Left lung (tissue), 4 donors: ENCODE measurements at regions not wholly inside any gene's neighbourhood (a gene's known extent, or its start where the extent isn't known, plus 50 kb on each side); places are given as distances from the start of the nearest gene placed in this dataset.

Experiments used
- ATAC-seq: fragments of 200-7000 bp; cut with Tn5 transposase; one replicate; pipeline ENCODE4 v1.9.1; 2020; ENCODE audit warnings: moderate library complexity
- DNase-seq, 4 donors: peaks; one replicate each; pipeline ENCODE4 v3.0.0-alpha.2; 2013 to 2020
- H3K27ac ChIP-seq, 2 donors: fragments of 200-600 bp; sonication (generic) in 1 of 2; one replicate each; pipeline versions ENCODE4 v1.5.0 to v1.8.0; 2020 to 2021
- H3K27me3 ChIP-seq, 2 donors: fragments of 200-600 bp; sonication (generic) in 1 of 2; one replicate each; pipeline versions ENCODE4 v1.5.0 to v1.8.0; 2020 to 2021
- H3K36me3 ChIP-seq, 2 donors: fragments of 200-600 bp; sonication (generic) in 1 of 2; one replicate each; pipeline versions ENCODE4 v1.5.0 to v1.8.0; 2020 to 2021
- H3K4me1 ChIP-seq, 2 donors: fragments of 200-600 bp; one replicate each; pipeline ENCODE4 v1.8.0; 2021
- H3K4me3 ChIP-seq, 2 donors: fragments of 200-600 bp; sonication (generic) in 1 of 2; one replicate each; pipeline versions ENCODE4 v1.5.0 to v1.8.0; 2020 to 2021; ENCODE audit warnings: mild to moderate bottlenecking in 1 of 2
- H3K9me3 ChIP-seq, 2 donors: fragments of 200-600 bp; sonication (generic) in 1 of 2; one replicate each; pipeline versions ENCODE4 v1.5.0 to v1.8.0; 2020 to 2021
- CTCF ChIP-seq, 2 donors: fragments of 200-600 bp; sonication (generic) in 1 of 2; IDR thresholded peaks; one replicate each; pipeline versions ENCODE4 v1.5.0 to v1.8.0; 2021; ENCODE audit warnings: antibody characterized with exemption in 2 of 2
- intact Hi-C, 2 donors: fragments of 100-400 bp; cut with DNase I; formaldehyde crosslinking; loops; one replicate each; pipeline versions ENCODE4 v1.11.2 to v1.14.2; 2022
- donor health status: DM: no; HTN: yes; CAD: no.
- donor health status: DM: no; HTN: no; CAD: no.

GRCh38 chr18:59778434-59778833 lies 81.2 kb upstream of the CCBE1 start:
- intact Hi-C loops, result no loop called here
- H3K4me3 ChIP-seq, result no peak overlapping the region
- H3K27ac ChIP-seq, result no peak overlapping the region
- peaks cover 0 to 6% of the 10 kb centered on the region in 2 donors for H3K9me3 ChIP-seq
- no peak for DNase-seq
- no peaks in the 10 kb centered on the region for H3K4me1 ChIP-seq
- TF ChIP-seq CTCF (IDR thresholded peaks at IDR 0.05), result no peak
- no peak for ATAC-seq
- H3K27me3 ChIP-seq, result no peaks in the 10 kb centered on the region
- no peaks in the 10 kb centered on the region for H3K36me3 ChIP-seq

- intact Hi-C loops, result no loop called here
- ATAC-seq (no peak), DNase-seq (no peak)
- no peak overlapping the region for H3K4me3 ChIP-seq
- H3K9me3 ChIP-seq, result peaks cover 0 to 6% of the 10 kb centered on the region in 2 donors
- no peaks in the 10 kb centered on the region for H3K4me1 ChIP-seq
- no peaks in the 10 kb centered on the region for H3K36me3 ChIP-seq
- no peak for TF ChIP-seq CTCF (IDR thresholded peaks at IDR 0.05)
- H3K27ac ChIP-seq, result no peak overlapping the region
- H3K27me3 ChIP-seq, result no peaks in the 10 kb centered on the region
Observed at GRCh38 chr18:59777636-59778035, 80.4 kb upstream of the CCBE1 start.

GRCh38 chr18:59769129-59769865 lies 72.1 kb upstream of the CCBE1 start:
- Histone ChIP-seq H3K36me3 (no peaks in the 10 kb centered on the region), H3K27me3 (no peaks in the 10 kb centered on the region), H3K9me3 (no peaks in the 10 kb centered on the region), H3K4me1 (no peaks in the 10 kb centered on the region), H3K4me3 (no peak overlapping the region), H3K27ac (peak overlapping the region in 1 of 2 donors; percentile 54)
- ATAC-seq, result peak; percentile 19
- intact Hi-C loops, result no loop called here
- no peak for TF ChIP-seq CTCF (IDR thresholded peaks at IDR 0.05)
- DNase-seq, result peak in 1 of 4 donors; percentile 28

GRCh38 chr18:59768409-59768808 lies 71.2 kb upstream of the CCBE1 start:
- H3K9me3 ChIP-seq, result no peaks in the 10 kb centered on the region
- TF ChIP-seq CTCF (IDR thresholded peaks at IDR 0.05), result no peak
- no peak for DNase-seq
- intact Hi-C loops, result no loop called here
- H3K36me3 ChIP-seq, result no peaks in the 10 kb centered on the region
- H3K27me3 ChIP-seq, result no peaks in the 10 kb centered on the region
- ATAC-seq, result no peak
- no peak overlapping the region for H3K4me3 ChIP-seq
- H3K4me1 ChIP-seq, result no peaks in the 10 kb centered on the region
- H3K27ac ChIP-seq, result peak overlapping the region in 1 of 2 donors; percentile 54

- Histone ChIP-seq H3K4me3 (no peak overlapping the region), H3K36me3 (no peaks in the 10 kb centered on the region), H3K4me1 (no peaks in the 10 kb centered on the region), H3K27ac (no peak overlapping the region), H3K9me3 (no peaks in the 10 kb centered on the region), H3K27me3 (no peaks in the 10 kb centered on the region)
- intact Hi-C loops, result no loop called here
- ATAC-seq, result no peak
- TF ChIP-seq CTCF (IDR thresholded peaks at IDR 0.05), result no peak
- no peak for DNase-seq
Observed at GRCh38 chr18:59767732-59768131, 70.5 kb upstream of the CCBE1 start.
